ENCODE measurements at regions not wholly inside any gene's neighbourhood (a gene's known extent, or its start where the extent isn't known, plus 50 kb on each side); places are given as distances from the start of the nearest gene placed in this dataset.

DNA sequence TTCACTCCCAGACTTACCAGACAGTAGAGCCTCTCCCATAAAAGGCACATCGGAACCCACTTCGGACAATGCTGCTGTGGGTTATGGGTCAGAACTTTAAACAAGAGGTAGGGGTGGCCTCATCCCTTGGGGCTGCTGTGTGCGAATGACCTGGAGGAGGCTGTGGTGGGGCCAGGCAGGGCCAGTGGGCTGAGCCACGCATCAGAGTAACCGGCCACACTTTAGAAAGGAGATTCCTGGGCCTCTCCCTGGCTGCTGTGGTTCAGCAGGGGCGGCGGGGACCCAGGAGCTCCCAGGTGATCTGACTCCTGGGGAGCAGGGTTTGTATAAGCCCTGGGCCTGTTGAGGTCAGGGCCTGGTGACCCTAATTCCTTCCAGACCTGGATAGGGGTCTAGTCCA, 110.2 kb upstream of the C1orf174 start:
- Mint-ChIP-seq H3K4me3 (no peak overlapping the region), H3K27ac (no peak overlapping the region), H3K36me3 (ENCODE audit: low read depth) (no peaks in the 10 kb centered on the region), H3K9me3 (peaks cover 14% of the 10 kb centered on the region), H3K27me3 (ENCODE audit: insufficient read depth) (peaks cover 2% of the 10 kb centered on the region), H3K4me1 (ENCODE audit: low read depth) (no peaks in the 10 kb centered on the region)
- no peak for DNase-seq (ENCODE audit: low spot score)
- intact Hi-C loops (cut with micrococcal nuclease) = no loop called here

DNA sequence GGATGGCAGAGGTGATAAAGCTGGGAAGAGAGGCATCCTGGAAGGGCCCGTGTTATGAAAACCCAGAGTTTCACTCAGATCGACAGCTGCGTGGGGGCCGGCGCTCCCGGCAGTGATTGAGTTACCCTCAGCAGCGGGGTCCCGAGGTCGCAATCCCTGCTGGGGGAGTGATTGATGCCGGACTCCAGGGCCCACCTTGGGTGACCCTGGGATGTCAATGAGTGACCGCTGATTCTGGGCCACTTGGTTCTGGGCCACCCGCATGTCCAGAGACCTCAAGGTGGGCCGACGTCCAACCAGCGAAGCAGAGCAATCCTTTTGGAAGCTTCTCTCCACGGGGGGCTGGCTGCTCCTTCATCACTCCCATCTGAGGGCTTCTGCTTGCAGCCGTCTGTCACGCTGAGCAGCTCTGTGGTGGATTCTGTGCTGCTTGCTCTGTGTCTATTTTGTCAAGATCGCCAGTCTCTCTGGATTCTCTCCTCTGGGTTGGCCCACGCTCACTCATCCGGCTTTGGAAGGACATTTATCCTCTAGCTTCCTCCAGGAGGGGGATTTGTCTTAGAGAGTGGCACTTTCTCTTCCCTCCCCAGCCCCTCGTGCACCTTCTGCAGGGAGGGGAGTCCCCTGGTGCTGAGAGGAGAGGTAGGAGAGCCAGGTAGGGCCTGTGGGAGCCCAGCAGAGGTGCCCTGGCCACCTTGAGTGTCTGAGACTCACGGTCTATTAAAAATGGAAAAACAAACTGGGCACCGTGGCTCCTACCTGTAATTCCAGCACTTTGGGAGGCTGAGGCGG, 110.9 kb upstream of the C1orf174 start:
- Mint-ChIP-seq H3K9me3 (peaks cover 14% of the 10 kb centered on the region), H3K27ac (no peak overlapping the region), H3K27me3 (ENCODE audit: insufficient read depth) (peaks cover 2% of the 10 kb centered on the region), H3K4me1 (ENCODE audit: low read depth) (no peaks in the 10 kb centered on the region), H3K36me3 (ENCODE audit: low read depth) (no peaks in the 10 kb centered on the region), H3K4me3 (no peak overlapping the region)
- no peak for DNase-seq (ENCODE audit: low spot score)
- intact Hi-C loops (cut with micrococcal nuclease) = no loop called here

DNA sequence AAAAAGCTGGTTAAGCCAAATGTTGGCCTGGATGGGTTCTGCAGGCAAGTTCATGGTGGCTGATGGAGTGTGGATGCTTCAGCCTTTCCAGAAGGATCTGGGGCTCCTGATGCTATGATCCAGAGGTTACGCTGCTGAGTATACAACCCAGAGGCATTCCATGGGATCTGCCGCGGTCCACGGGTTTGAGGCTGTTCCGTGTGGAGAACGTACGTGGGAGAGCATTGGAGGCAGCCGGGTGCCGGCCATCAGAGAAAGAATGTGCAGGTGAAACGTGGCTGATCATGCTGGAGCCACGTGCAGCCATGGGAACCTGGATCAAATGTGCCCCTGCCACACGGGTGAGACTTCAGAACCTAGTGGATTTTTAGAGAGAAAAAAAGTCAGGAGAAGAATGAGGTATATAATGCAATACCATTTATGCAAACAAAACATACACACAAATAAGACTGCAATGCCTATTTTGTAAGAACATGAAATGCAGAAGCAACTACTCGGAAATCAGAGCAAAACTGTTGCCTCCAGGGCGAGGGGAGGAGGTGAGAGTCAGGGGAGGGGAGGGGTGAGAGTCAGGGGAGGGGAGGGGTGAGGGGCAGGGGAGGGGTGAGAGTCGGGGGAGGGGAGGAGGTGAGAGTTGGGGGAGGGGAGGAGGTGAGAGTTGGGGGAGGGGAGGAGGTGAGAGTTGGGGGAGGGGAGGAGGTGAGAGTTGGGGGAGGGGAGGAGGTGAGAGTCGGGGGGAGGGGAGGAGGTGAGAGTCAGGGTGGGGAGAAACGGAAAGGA, 116.5 kb upstream of the C1orf174 start:
- Mint-ChIP-seq H3K9me3 (no peaks in the 10 kb centered on the region), H3K4me1 (ENCODE audit: low read depth) (no peaks in the 10 kb centered on the region), H3K36me3 (ENCODE audit: low read depth) (no peaks in the 10 kb centered on the region), H3K27ac (no peak overlapping the region), H3K27me3 (ENCODE audit: insufficient read depth) (peaks cover 1% of the 10 kb centered on the region), H3K4me3 (no peak overlapping the region)
- DNase-seq (ENCODE audit: low spot score) = no peak
- intact Hi-C loops (cut with micrococcal nuclease) = no loop called here

DNA sequence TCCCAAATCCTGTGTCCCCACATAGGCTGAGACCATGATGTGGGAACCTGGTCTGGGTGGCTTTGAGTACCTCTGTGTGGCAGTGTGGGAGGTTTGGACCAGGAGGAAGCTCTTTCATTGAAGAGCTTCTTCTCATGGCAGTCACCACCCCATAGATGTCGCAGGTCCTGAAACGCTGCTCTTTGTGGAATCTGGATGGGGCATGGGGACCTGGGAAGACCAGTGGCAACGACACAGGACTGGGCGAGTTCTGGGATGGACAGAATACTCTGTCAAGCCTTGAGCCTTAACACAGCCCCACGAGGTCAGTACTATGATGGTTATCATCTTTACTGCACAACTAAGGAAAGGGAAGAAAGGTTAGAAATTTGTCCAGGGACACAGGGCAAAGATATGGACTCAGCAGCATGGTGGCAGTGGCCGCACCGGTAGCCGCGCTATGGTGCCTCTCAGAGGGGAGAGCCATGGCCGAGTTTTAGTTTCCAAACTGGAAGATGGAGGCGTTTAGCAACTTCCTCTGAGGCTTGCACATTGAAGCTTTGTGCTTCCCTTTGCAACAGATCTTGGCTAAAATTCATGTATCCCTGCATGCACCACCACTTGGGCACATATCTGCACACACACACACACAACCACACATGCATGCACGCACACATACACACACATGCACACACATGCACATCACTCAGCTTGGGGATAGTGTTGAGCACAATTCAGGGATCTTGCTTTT, 117.7 kb upstream of the C1orf174 start:
- intact Hi-C loops (cut with micrococcal nuclease) = no loop called here
- no peak for DNase-seq (ENCODE audit: low spot score)

DNA sequence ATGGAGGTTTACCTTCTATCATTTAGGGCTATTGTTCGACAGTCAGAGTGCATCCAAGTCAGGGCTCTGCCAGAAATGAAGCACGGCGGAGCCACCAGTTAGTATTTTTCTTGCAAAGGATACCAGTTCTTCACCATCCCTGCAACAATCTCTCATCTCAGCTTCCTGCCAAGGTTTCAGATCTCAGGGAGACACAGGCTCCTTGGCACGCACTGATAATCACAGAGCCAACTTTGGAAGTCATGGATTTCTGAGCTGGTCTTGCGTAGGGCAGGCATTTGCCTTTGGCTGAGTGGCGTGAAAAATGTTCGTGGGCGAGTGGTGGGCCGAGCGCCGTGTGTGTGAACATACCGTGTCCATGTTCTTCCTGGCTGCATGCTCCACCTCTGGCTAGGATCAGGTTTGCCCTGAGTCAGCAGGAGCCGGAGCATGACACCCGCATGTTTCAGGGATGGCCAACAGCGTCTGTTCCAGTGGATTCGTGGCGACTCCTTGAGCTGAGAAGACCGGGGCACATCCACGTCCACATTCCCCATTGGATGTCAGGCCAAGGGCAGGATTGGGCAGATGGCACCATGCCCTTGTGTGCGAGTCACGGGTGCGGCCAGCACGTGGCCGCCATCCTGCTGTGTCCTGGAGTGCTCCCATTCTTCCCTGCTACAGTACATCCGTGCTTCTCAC, 118.5 kb upstream of the C1orf174 start:
- no peaks in the 10 kb centered on the region for H3K36me3 Mint-ChIP-seq (ENCODE audit: low read depth)
- peaks cover 1% of the 10 kb centered on the region for H3K27me3 Mint-ChIP-seq (ENCODE audit: insufficient read depth)
- no peak for DNase-seq (ENCODE audit: low spot score)
- no peaks in the 10 kb centered on the region for H3K9me3 Mint-ChIP-seq
- H3K4me3 Mint-ChIP-seq = no peak overlapping the region
- H3K27ac Mint-ChIP-seq = no peak overlapping the region
- intact Hi-C loops (cut with micrococcal nuclease) = no loop called here
- no peaks in the 10 kb centered on the region for H3K4me1 Mint-ChIP-seq (ENCODE audit: low read depth)

More for the DNA sequence above, 117.7 kb upstream of the C1orf174 start:
- H3K36me3 Mint-ChIP-seq (ENCODE audit: low read depth) = no peaks in the 10 kb centered on the region
- H3K9me3 Mint-ChIP-seq = no peaks in the 10 kb centered on the region
- peaks cover 1% of the 10 kb centered on the region for H3K27me3 Mint-ChIP-seq (ENCODE audit: insufficient read depth)
- no peak overlapping the region for H3K4me3 Mint-ChIP-seq
- no peaks in the 10 kb centered on the region for H3K4me1 Mint-ChIP-seq (ENCODE audit: low read depth)
- H3K27ac Mint-ChIP-seq = no peak overlapping the region

DNA sequence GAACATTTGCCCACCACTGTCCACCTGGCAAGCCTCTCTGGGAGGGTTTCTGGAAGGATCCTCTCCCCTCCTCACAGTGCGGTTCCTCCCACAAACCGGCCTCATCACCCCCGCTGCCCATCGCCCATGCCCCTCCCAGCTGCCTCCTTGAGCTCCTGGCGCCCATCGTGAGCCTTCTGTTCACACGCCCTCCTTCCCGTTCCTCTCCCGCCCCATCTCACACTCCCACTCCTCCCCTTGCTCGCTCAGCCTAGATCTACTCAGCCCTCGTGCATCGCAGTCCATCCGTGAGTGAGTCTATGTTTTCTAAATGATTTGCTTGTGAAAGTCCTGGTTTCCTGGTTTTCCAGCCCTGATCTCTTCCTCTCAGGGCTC, 119.1 kb upstream of the C1orf174 start:
- Mint-ChIP-seq H3K4me1 (ENCODE audit: low read depth) (no peaks in the 10 kb centered on the region), H3K27ac (no peak overlapping the region), H3K4me3 (no peak overlapping the region), H3K27me3 (ENCODE audit: insufficient read depth) (peaks cover 3% of the 10 kb centered on the region), H3K9me3 (no peaks in the 10 kb centered on the region), H3K36me3 (ENCODE audit: low read depth) (no peaks in the 10 kb centered on the region)
- DNase-seq (ENCODE audit: low spot score) = no peak
- intact Hi-C loops (cut with micrococcal nuclease) = no loop called here

- Mint-ChIP-seq H3K27me3 (ENCODE audit: insufficient read depth) (peaks cover 3% of the 10 kb centered on the region), H3K9me3 (no peaks in the 10 kb centered on the region), H3K4me1 (ENCODE audit: low read depth) (no peaks in the 10 kb centered on the region), H3K27ac (no peak overlapping the region), H3K36me3 (ENCODE audit: low read depth) (no peaks in the 10 kb centered on the region), H3K4me3 (no peak overlapping the region)
- intact Hi-C loops (cut with micrococcal nuclease) = no loop called here
- no peak for DNase-seq (ENCODE audit: low spot score)
These were observed 119.7 kb upstream of the C1orf174 start for GRCh38 chr1:4019606-4020331.

- Mint-ChIP-seq H3K27me3 (ENCODE audit: insufficient read depth) (peaks cover 5% of the 10 kb centered on the region), H3K4me3 (no peak overlapping the region), H3K4me1 (ENCODE audit: low read depth) (no peaks in the 10 kb centered on the region), H3K9me3 (no peaks in the 10 kb centered on the region), H3K36me3 (ENCODE audit: low read depth) (no peaks in the 10 kb centered on the region), H3K27ac (no peak overlapping the region)
- intact Hi-C loops (cut with micrococcal nuclease) = no loop called here
- DNase-seq (ENCODE audit: low spot score) = no peak
These were observed 120.4 kb upstream of the C1orf174 start for GRCh38 chr1:4020449-4020848.

DNA sequence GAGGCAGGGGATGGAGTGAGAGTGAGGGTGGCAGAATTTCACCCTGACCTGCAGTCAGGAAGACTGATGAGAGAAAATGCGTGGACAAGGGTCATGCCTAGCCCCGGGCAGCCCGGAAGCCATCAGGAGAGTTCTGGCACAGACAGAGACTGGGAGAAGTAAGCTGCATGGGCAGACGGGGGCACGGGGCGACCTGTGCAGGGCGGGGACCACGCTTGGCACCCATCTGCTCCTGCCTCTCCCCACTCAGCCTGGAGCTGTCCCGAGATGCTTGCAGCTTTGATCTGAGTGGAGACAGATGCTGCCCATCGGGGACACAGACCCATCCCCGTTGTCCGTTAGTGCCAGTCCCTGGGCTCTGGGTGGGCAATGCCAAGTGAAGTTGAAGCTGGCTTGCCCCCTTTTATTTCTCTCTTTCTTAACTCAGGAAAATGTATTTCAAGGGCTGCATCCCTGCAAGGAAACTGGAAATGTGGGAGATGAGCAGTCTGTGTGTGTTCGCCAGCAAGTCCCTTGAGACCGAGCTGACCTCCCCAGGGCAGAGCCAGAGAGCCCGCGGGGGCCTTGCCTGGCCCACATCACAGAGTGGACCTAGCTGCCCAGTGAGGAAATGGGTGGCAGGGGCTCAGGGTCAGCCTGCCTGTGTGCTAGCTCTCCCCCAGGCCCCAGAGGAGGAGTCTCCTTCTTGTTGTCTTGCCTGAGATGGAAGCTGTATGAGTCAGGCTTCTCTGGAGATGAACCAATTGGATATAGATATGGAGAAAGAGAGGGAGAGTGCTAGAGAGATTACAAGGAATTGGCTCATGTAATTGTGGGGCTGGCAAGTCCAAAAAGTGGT, 121.3 kb upstream of the C1orf174 start:
- Mint-ChIP-seq H3K4me3 (no peak overlapping the region), H3K27ac (no peak overlapping the region), H3K9me3 (no peaks in the 10 kb centered on the region), H3K36me3 (ENCODE audit: low read depth) (no peaks in the 10 kb centered on the region), H3K4me1 (ENCODE audit: low read depth) (no peaks in the 10 kb centered on the region), H3K27me3 (ENCODE audit: insufficient read depth) (peaks cover 6% of the 10 kb centered on the region)
- no peak for DNase-seq (ENCODE audit: low spot score)
- intact Hi-C loops (cut with micrococcal nuclease) = no loop called here

GRCh38 chr1:4021974-4022268, 121.8 kb upstream of the C1orf174 start:
- H3K36me3 Mint-ChIP-seq (ENCODE audit: low read depth) = no peaks in the 10 kb centered on the region
- peaks cover 6% of the 10 kb centered on the region for H3K27me3 Mint-ChIP-seq (ENCODE audit: insufficient read depth)
- DNase-seq (ENCODE audit: low spot score) = no peak
- intact Hi-C loops (cut with micrococcal nuclease) = no loop called here
- H3K4me1 Mint-ChIP-seq (ENCODE audit: low read depth) = no peaks in the 10 kb centered on the region
- no peaks in the 10 kb centered on the region for H3K9me3 Mint-ChIP-seq
- no peak overlapping the region for H3K27ac Mint-ChIP-seq
- no peak overlapping the region for H3K4me3 Mint-ChIP-seq

DNA sequence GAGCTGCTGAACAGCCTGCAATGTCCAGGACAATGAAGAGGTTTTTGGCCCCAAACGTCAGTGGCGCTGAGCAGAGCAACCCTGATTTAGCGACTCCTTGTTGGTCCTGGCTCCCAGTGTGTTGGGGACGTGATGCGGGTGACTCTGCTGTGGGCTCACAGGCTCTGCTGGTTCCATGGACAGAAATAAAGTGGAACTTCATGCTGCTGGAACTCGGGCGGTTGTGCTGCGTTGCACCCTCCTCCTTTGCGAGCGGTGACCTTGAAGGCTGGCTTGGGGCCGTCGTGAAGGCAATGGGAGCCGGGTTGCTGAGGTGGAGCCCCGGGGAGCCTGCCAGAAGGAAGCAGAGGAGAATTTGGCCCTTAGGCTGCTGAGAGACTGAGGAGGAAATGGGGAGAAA, 122.6 kb upstream of the C1orf174 start:
- Mint-ChIP-seq H3K9me3 (no peaks in the 10 kb centered on the region), H3K36me3 (ENCODE audit: low read depth) (no peaks in the 10 kb centered on the region), H3K27me3 (ENCODE audit: insufficient read depth) (peaks cover 6% of the 10 kb centered on the region), H3K4me3 (no peak overlapping the region), H3K27ac (no peak overlapping the region), H3K4me1 (ENCODE audit: low read depth) (no peaks in the 10 kb centered on the region)
- DNase-seq (ENCODE audit: low spot score) = no peak
- intact Hi-C loops (cut with micrococcal nuclease) = no loop called here

GRCh38 chr1:4023678-4024077, 123.6 kb upstream of the C1orf174 start:
- no peaks in the 10 kb centered on the region for H3K9me3 Mint-ChIP-seq
- no peaks in the 10 kb centered on the region for H3K36me3 Mint-ChIP-seq (ENCODE audit: low read depth)
- no peak overlapping the region for H3K27ac Mint-ChIP-seq
- H3K4me3 Mint-ChIP-seq = no peak overlapping the region
- H3K27me3 Mint-ChIP-seq (ENCODE audit: insufficient read depth) = peaks cover 6% of the 10 kb centered on the region
- H3K4me1 Mint-ChIP-seq (ENCODE audit: low read depth) = no peaks in the 10 kb centered on the region
- no peak for DNase-seq (ENCODE audit: low spot score)
- intact Hi-C loops (cut with micrococcal nuclease) = no loop called here

Data from activated T-helper 1 cell treated with anti-CD3 and anti-CD28 coated beads, Interleukin-12 subunit alpha, Interleukin-12 subunit beta, Interleukin-2, Interleukin-4 antibody, amounts not matched to agents 30 ng/mL and 10 ng/mL and 1 ng/mL, durations not matched to agents 14 hours and 24 hours and 36 hours (primary cell).